Peyer's patch (tissue), 4 donors: ENCODE measurements at regions not wholly inside any gene's neighbourhood (a gene's known extent, or its start where the extent isn't known, plus 50 kb on each side); places are given as distances from the start of the nearest gene placed in this dataset.

Experiments
- POLR2A ChIP-seq, 2 donors: fragments of 450-650 bp; IDR thresholded peaks; one replicate each; pipeline ENCODE4 v1.5.1; 2017; ENCODE audit warnings: antibody characterized with exemption in 2 of 2, mild to moderate bottlenecking in 2 of 2, moderate library complexity in 2 of 2
- TF ChIP-seq, protein P1 (sequence below), 6 experiments: fragments of 450-650 bp in 4 of 6; fragments of 200-600 bp in 2 of 6; sonication (generic) in 1 of 6; IDR thresholded peaks; one replicate each; pipeline ENCODE4 v1.5.1; 2017 to 2019; ENCODE audit warnings: antibody characterized with exemption in 6 of 6, mild to moderate bottlenecking in 3 of 6, moderate library complexity in 1 of 6

DNA sequence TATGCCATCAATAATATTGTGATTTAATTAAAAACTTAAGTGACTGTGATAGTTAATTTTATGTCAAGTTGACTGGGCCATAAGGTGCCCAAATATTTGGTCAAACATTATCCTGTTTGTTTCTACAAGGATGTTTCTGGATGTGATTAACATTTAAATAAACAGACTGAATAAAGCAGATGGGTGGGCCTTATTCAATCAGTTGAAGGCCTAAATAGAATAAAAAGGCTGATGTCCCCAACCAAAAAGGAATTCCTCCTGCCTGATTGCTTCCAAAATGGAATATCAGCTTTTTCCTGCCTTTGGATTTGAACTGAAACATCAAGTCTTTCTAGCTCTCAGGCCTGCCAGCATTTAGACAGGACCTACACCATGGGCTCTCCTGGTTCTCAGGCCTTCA lies 961.7 kb downstream of the NTRK3 start:
- TF ChIP-seq, protein P1, sequence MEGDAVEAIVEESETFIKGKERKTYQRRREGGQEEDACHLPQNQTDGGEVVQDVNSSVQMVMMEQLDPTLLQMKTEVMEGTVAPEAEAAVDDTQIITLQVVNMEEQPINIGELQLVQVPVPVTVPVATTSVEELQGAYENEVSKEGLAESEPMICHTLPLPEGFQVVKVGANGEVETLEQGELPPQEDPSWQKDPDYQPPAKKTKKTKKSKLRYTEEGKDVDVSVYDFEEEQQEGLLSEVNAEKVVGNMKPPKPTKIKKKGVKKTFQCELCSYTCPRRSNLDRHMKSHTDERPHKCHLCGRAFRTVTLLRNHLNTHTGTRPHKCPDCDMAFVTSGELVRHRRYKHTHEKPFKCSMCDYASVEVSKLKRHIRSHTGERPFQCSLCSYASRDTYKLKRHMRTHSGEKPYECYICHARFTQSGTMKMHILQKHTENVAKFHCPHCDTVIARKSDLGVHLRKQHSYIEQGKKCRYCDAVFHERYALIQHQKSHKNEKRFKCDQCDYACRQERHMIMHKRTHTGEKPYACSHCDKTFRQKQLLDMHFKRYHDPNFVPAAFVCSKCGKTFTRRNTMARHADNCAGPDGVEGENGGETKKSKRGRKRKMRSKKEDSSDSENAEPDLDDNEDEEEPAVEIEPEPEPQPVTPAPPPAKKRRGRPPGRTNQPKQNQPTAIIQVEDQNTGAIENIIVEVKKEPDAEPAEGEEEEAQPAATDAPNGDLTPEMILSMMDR (IDR thresholded peaks at IDR 0.05) = no peak
- no peak for TF ChIP-seq POLR2A (IDR thresholded peaks at IDR 0.05)
